ENCODE measurements at regions not wholly inside any gene's neighbourhood (a gene's known extent, or its start where the extent isn't known, plus 50 kb on each side); places are given as distances from the start of the nearest gene placed in this dataset.

- Histone ChIP-seq H3K4me3 (ENCODE audit: insufficient read depth, low read length, poor library complexity, severe bottlenecking) (no peak overlapping the region), H3K9me3 (ENCODE audit: insufficient read depth, low read length) (no peaks in the 10 kb centered on the region), H3K79me2 (ENCODE audit: insufficient read depth, low read length) (no peaks in the 10 kb centered on the region), H3K9ac (ENCODE audit: low read length) (no peak overlapping the region), H4K20me1 (ENCODE audit: low read depth, low read length) (no peaks in the 10 kb centered on the region), H3K36me3 (ENCODE audit: low read length) (no peaks in the 10 kb centered on the region), H3K27ac (ENCODE audit: low read depth, low read length) (no peak overlapping the region), H3F3A (ENCODE audit: insufficient read depth) (no peaks in the 10 kb centered on the region), H3K9me2 (replicated peaks; ENCODE audit: insufficient read depth, low read length) (no peaks in the 10 kb centered on the region), H2AFZ (ENCODE audit: low read depth, low read length, severe bottlenecking) (no peak overlapping the region), H3K27me3 (ENCODE audit: low read length) (no peaks in the 10 kb centered on the region), H3K4me2 (ENCODE audit: low read depth, low read length, poor library complexity, severe bottlenecking) (no peak overlapping the region)
- TF ChIP-seq EZH2phosphoT487 (conservative IDR thresholded peaks at IDR 0.05; ENCODE audit: low read length) = no peak
These were observed 339.2 kb upstream of the KAZN start for GRCh38 chr1:14259191-14259757.

- H3K36me3 ChIP-seq (ENCODE audit: low read length) = no peaks in the 10 kb centered on the region
- no peaks in the 10 kb centered on the region for H3K9me2 ChIP-seq (replicated peaks; ENCODE audit: insufficient read depth, low read length)
- H3K79me2 ChIP-seq (ENCODE audit: insufficient read depth, low read length) = no peaks in the 10 kb centered on the region
- H3K9ac ChIP-seq (ENCODE audit: low read length) = no peak overlapping the region
- no peak overlapping the region for H3K27ac ChIP-seq (ENCODE audit: low read depth, low read length)
- no peak overlapping the region for H3K4me2 ChIP-seq (ENCODE audit: low read depth, low read length, poor library complexity, severe bottlenecking)
- no peaks in the 10 kb centered on the region for H3K27me3 ChIP-seq (ENCODE audit: low read length)
- H3K4me3 ChIP-seq (ENCODE audit: insufficient read depth, low read length, poor library complexity, severe bottlenecking) = no peak overlapping the region
- H3K9me3 ChIP-seq (ENCODE audit: insufficient read depth, low read length) = no peaks in the 10 kb centered on the region
- H3F3A ChIP-seq (ENCODE audit: insufficient read depth) = no peaks in the 10 kb centered on the region
- H2AFZ ChIP-seq (ENCODE audit: low read depth, low read length, severe bottlenecking) = no peak overlapping the region
- no peaks in the 10 kb centered on the region for H4K20me1 ChIP-seq (ENCODE audit: low read depth, low read length)
- TF ChIP-seq CTCF (IDR thresholded peaks at IDR 0.05; ENCODE audit: insufficient read depth, low read length, poor library complexity, severe bottlenecking) = no peak
- no peak for TF ChIP-seq EZH2phosphoT487 (conservative IDR thresholded peaks at IDR 0.05; ENCODE audit: low read length)
These were observed 338.0 kb upstream of the KAZN start for GRCh38 chr1:14260480-14260879.

GRCh38 chr1:14261395-14261794 lies 337.1 kb upstream of the KAZN start:
- Histone ChIP-seq H3K79me2 (ENCODE audit: insufficient read depth, low read length) (no peaks in the 10 kb centered on the region), H3K4me3 (ENCODE audit: insufficient read depth, low read length, poor library complexity, severe bottlenecking) (no peak overlapping the region), H3K9me2 (replicated peaks; ENCODE audit: insufficient read depth, low read length) (no peaks in the 10 kb centered on the region), H3K27me3 (ENCODE audit: low read length) (no peaks in the 10 kb centered on the region), H3K4me2 (ENCODE audit: low read depth, low read length, poor library complexity, severe bottlenecking) (no peak overlapping the region), H3K36me3 (ENCODE audit: low read length) (no peaks in the 10 kb centered on the region), H3K9ac (ENCODE audit: low read length) (no peak overlapping the region), H3K9me3 (ENCODE audit: insufficient read depth, low read length) (no peaks in the 10 kb centered on the region), H4K20me1 (ENCODE audit: low read depth, low read length) (no peaks in the 10 kb centered on the region), H3F3A (ENCODE audit: insufficient read depth) (no peaks in the 10 kb centered on the region), H2AFZ (ENCODE audit: low read depth, low read length, severe bottlenecking) (no peak overlapping the region), H3K27ac (ENCODE audit: low read depth, low read length) (no peak overlapping the region)
- TF ChIP-seq EZH2phosphoT487 (conservative IDR thresholded peaks at IDR 0.05; ENCODE audit: low read length) (no peak), CTCF (IDR thresholded peaks at IDR 0.05; ENCODE audit: insufficient read depth, low read length, poor library complexity, severe bottlenecking) (no peak)

- Histone ChIP-seq H3K27me3 (ENCODE audit: low read length) (no peaks in the 10 kb centered on the region), H3K4me3 (ENCODE audit: insufficient read depth, low read length, poor library complexity, severe bottlenecking) (no peak overlapping the region)
These were observed 335.8 kb upstream of the KAZN start for GRCh38 chr1:14262637-14263036.

More at GRCh38 chr1:14262637-14263036, 335.8 kb upstream of the KAZN start:
- no peak for TF ChIP-seq CTCF (IDR thresholded peaks at IDR 0.05; ENCODE audit: insufficient read depth, low read length, poor library complexity, severe bottlenecking)
- no peak for TF ChIP-seq EZH2phosphoT487 (conservative IDR thresholded peaks at IDR 0.05; ENCODE audit: low read length)
- no peaks in the 10 kb centered on the region for H4K20me1 ChIP-seq (ENCODE audit: low read depth, low read length)
- H3K36me3 ChIP-seq (ENCODE audit: low read length) = no peaks in the 10 kb centered on the region
- no peak overlapping the region for H3K4me2 ChIP-seq (ENCODE audit: low read depth, low read length, poor library complexity, severe bottlenecking)
- no peaks in the 10 kb centered on the region for H3F3A ChIP-seq (ENCODE audit: insufficient read depth)
- H3K27ac ChIP-seq (ENCODE audit: low read depth, low read length) = no peak overlapping the region
- H3K9ac ChIP-seq (ENCODE audit: low read length) = no peak overlapping the region
- no peaks in the 10 kb centered on the region for H3K9me2 ChIP-seq (replicated peaks; ENCODE audit: insufficient read depth, low read length)
- H2AFZ ChIP-seq (ENCODE audit: low read depth, low read length, severe bottlenecking) = no peak overlapping the region
- no peaks in the 10 kb centered on the region for H3K79me2 ChIP-seq (ENCODE audit: insufficient read depth, low read length)
- H3K9me3 ChIP-seq (ENCODE audit: insufficient read depth, low read length) = no peaks in the 10 kb centered on the region

All from SU-DHL-6 (cell line).